ENCODE measurements at regions not wholly inside any gene's neighbourhood (a gene's known extent, or its start where the extent isn't known, plus 50 kb on each side); places are given as distances from the start of the nearest gene placed in this dataset.
A peak's percentile ranks its signal among the peaks of the same experiment; 100 is the strongest.

- Mint-ChIP-seq H3K36me3 (ENCODE audit: insufficient read depth in 2 of 2) (no peaks in the 10 kb centered on the region), H3K27ac (no peak overlapping the region), H3K9me3 (no peaks in the 10 kb centered on the region), H3K4me1 (ENCODE audit: low read depth) (peaks cover 5% of the 10 kb centered on the region), H3K27me3 (ENCODE audit: low read depth) (peaks cover 7% of the 10 kb centered on the region), H3K4me3 (no peak overlapping the region)
- no peak for ATAC-seq (replicated peaks in 1 of 2)
- no peak for DNase-seq
Measured at GRCh38 chr13:24071423-24072075, 89.0 kb upstream of the SPATA13 start.

- Mint-ChIP-seq H3K4me1 (ENCODE audit: low read depth) (peaks cover 8% of the 10 kb centered on the region), H3K4me3 (no peak overlapping the region), H3K9me3 (no peaks in the 10 kb centered on the region), H3K36me3 (ENCODE audit: insufficient read depth in 2 of 2) (no peaks in the 10 kb centered on the region), H3K27me3 (ENCODE audit: low read depth) (peaks cover 7% of the 10 kb centered on the region), H3K27ac (no peak overlapping the region)
- DNase-seq (no peak), ATAC-seq (replicated peaks in 1 of 2) (no peak)
Measured at GRCh38 chr13:24073657-24074056, 86.9 kb upstream of the SPATA13 start.

DNA sequence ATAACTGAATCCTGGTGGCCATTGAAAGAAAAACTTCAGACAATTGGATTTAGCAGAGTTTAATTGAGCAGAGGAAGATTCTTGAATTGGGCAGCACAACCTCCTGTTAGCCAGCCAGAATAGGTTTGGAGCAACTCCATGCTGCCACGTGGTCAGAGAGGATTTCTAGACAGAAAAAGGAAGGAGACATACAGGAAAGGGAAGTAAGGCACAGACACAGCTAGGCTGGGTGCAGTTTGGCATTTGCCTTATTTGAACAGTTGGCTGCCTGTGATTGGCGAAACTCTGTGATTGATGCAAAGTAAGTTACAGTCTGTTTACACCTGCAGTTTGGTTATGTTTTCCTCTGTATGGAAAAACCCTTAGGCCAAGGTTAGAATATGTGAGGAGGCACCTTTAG lies 85.8 kb upstream of the SPATA13 start:
- peaks cover 2% of the 10 kb centered on the region for H3K27me3 Mint-ChIP-seq (ENCODE audit: low read depth)
- H3K4me3 Mint-ChIP-seq: no peak overlapping the region
- no peak for ATAC-seq (replicated peaks in 1 of 2)

DNA sequence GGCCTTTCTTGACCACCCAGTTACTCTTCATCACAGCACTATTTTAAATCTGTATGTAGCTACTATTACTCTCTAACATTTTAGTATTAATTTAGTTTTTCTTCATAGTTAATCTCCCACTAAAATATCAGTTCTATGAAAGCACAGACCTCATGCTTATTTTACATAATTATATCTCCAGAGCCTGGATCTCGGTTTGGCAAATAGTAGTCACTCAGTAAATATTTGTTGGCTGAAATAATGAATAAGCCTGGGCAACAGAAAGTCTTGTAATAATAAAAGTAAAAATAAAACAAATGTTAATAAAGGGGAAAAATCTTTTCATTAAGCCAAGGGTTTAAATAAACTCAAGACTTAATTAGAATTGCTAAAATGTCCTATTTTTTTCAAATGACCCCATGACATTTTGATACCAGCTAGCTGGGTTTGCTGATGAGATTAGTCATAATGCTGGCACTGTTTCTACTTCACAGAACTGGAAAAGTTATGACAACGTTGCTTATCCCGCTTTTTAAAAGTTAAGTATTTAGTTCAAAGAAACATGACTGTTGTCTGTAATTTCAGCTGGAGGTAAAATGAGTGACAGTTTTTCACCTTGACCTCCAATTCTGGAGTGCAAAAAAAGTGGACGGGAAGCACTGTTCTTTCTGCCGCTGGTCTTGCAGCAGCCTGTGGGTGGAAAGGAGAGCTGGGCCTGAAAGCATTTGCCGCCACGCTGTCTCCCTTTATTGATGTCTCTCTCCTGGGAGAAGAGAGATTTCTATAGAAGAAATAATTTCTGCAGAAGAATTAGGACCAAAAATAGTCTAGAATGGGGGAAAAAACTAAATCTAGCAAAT lies 85.2 kb upstream of the SPATA13 start:
- H3K9me3 Mint-ChIP-seq: peaks cover 0 to 2% of the 10 kb centered on the region in 2 donors
- no peak overlapping the region for H3K27ac Mint-ChIP-seq
- H3K4me3 Mint-ChIP-seq: no peak overlapping the region
- DNase-seq (no peak), ATAC-seq (replicated peaks in 1 of 2) (no peak)
- H3K27me3 Mint-ChIP-seq (ENCODE audit: low read depth): no peaks in the 10 kb centered on the region
- H3K4me1 Mint-ChIP-seq (ENCODE audit: low read depth): peaks cover 8% of the 10 kb centered on the region
- H3K36me3 Mint-ChIP-seq (ENCODE audit: insufficient read depth in 2 of 2): no peaks in the 10 kb centered on the region

More for the DNA sequence above, 85.8 kb upstream of the SPATA13 start:
- Mint-ChIP-seq H3K4me1 (ENCODE audit: low read depth) (peaks cover 8% of the 10 kb centered on the region), H3K36me3 (ENCODE audit: insufficient read depth in 2 of 2) (no peaks in the 10 kb centered on the region), H3K9me3 (peaks cover 0 to 2% of the 10 kb centered on the region in 2 donors), H3K27ac (no peak overlapping the region)
- DNase-seq: no peak

DNA sequence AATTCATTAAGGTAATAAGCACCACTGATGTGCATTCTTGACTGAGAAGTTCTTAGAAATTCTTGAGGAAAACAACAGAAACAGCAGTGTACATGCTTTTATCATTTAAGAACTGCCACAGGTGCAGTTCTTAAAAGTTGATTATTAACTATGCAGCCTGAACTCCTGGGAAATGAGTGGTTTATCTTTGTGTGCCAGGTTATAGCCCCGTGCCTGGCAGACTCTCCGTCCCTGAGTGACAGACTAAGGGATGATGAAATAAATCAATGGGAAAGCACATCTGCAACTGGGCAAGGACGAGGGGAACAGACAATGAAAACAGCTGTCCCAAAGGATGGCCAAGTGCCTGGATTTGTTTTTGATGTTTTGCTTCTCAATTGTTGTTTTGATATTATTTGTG lies 84.4 kb upstream of the SPATA13 start:
- no peak overlapping the region for H3K27ac Mint-ChIP-seq
- no peaks in the 10 kb centered on the region for H3K27me3 Mint-ChIP-seq (ENCODE audit: low read depth)
- ATAC-seq (replicated peaks in 1 of 2) (no peak), DNase-seq (no peak)
- peak overlapping the region; percentile 3 to 68 for H3K4me3 Mint-ChIP-seq
- H3K4me1 Mint-ChIP-seq (ENCODE audit: low read depth): peaks cover 8% of the 10 kb centered on the region
- H3K36me3 Mint-ChIP-seq (ENCODE audit: insufficient read depth in 2 of 2): no peaks in the 10 kb centered on the region
- H3K9me3 Mint-ChIP-seq: peaks cover 0 to 2% of the 10 kb centered on the region in 2 donors

- Mint-ChIP-seq H3K4me3 (peak overlapping the region; percentile 3 to 68), H3K36me3 (ENCODE audit: insufficient read depth in 2 of 2) (no peaks in the 10 kb centered on the region), H3K27me3 (ENCODE audit: low read depth) (no peaks in the 10 kb centered on the region), H3K27ac (no peak overlapping the region), H3K9me3 (peaks cover 0 to 2% of the 10 kb centered on the region in 2 donors), H3K4me1 (ENCODE audit: low read depth) (peaks cover 8% of the 10 kb centered on the region)
- ATAC-seq (replicated peaks in 1 of 2): no peak
- DNase-seq: no peak
Measured at GRCh38 chr13:24076636-24077035, 83.9 kb upstream of the SPATA13 start.

- no peak for DNase-seq
- no peak for ATAC-seq (replicated peaks in 1 of 2)
- Mint-ChIP-seq H3K9me3 (peaks cover 0 to 2% of the 10 kb centered on the region in 2 donors), H3K27me3 (ENCODE audit: low read depth) (peaks cover 5% of the 10 kb centered on the region), H3K27ac (no peak overlapping the region), H3K4me3 (no peak overlapping the region), H3K36me3 (ENCODE audit: insufficient read depth in 2 of 2) (no peaks in the 10 kb centered on the region), H3K4me1 (ENCODE audit: low read depth) (peaks cover 8% of the 10 kb centered on the region)
Measured at GRCh38 chr13:24080134-24080533, 80.4 kb upstream of the SPATA13 start.

DNA sequence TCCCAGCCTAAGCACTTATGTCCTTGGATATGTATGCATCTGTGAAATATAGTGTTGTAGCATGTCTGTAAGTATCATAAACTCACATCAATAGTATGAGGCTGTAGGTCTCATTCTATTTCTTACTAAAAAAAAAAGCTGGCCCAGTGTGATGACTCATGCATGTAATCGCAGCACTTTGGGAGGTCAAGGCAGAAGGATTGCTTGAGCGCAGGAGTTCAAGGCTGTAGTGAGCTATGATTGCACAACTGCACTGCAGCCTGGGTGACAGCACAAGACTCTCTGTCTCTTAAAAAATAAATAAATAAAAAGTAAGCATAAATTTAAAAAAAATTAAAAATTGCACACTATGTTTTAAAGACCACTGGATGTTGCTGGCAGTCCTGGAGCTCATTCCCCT lies 79.1 kb upstream of the SPATA13 start:
- H3K4me3 Mint-ChIP-seq: no peak overlapping the region
- peaks cover 15% of the 10 kb centered on the region for H3K27me3 Mint-ChIP-seq (ENCODE audit: low read depth)
- no peak for ATAC-seq (replicated peaks in 1 of 2)
- no peaks in the 10 kb centered on the region for H3K36me3 Mint-ChIP-seq (ENCODE audit: insufficient read depth in 2 of 2)
- H3K9me3 Mint-ChIP-seq: peaks cover 0 to 2% of the 10 kb centered on the region in 2 donors
- no peak overlapping the region for H3K27ac Mint-ChIP-seq
- no peak for DNase-seq
- peaks cover 4% of the 10 kb centered on the region for H3K4me1 Mint-ChIP-seq (ENCODE audit: low read depth)

DNA sequence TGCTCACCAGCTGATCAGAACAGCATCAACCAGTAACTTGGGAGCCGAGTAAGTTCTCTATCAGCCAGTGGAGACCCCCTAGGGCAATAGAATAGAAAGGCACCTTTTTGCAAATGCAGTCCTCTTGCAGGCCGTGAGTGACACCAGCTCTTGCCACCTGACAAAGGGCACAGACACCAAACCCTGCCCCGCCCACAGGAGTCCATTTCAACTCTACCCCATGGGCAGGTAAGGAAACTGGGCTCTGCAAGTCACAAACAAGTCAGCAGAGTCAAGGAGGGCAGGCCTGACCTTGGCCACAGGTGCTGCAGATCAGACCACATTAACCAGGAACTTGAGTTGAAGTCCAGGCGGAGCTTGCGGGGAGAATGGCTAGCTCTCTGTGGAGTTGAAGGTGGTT lies 77.4 kb upstream of the SPATA13 start:
- Mint-ChIP-seq H3K27me3 (ENCODE audit: low read depth) (peaks cover 21% of the 10 kb centered on the region), H3K4me1 (ENCODE audit: low read depth) (no peaks in the 10 kb centered on the region), H3K4me3 (no peak overlapping the region), H3K27ac (no peak overlapping the region), H3K9me3 (peaks cover 0 to 2% of the 10 kb centered on the region in 2 donors), H3K36me3 (ENCODE audit: insufficient read depth in 2 of 2) (no peaks in the 10 kb centered on the region)
- DNase-seq (no peak), ATAC-seq (replicated peaks in 1 of 2) (no peak)

DNA sequence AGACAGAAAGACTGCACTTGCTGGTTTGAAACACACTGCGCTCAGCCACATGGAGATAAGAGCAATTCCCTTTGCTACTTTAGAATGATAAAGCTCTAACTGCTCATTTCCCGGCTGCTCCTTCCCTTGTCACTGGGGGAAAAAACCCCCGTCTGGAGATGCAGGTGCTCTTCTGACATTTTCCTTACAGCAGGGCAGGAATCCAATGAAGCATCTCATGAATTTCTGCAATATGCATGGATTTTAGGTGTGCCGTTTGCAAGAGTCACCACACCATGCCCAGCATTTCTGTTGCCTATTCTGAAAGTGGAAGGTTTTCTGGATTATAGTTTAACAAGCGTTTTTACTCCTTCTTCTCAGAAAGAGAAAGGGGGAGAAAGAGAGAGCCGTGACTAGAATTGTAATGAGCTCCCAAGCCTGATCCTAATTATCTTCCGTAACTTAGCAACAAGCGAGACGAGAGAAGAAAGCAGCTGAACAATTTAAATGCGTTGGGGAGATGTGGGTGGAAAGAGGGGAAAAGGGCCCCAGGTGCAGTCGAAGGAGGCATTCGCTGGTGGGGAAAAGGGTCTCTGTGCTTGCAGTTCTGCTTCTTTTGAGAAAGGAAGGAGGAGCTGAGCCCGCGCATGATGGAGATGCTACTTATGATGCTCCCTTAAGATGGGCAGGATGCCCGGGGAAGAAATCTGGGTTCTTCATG lies 76.6 kb upstream of the SPATA13 start:
- peaks cover 0 to under 1% of the 10 kb centered on the region in 2 donors for H3K9me3 Mint-ChIP-seq
- no peaks in the 10 kb centered on the region for H3K4me1 Mint-ChIP-seq (ENCODE audit: low read depth)
- no peak for DNase-seq
- no peak overlapping the region for H3K27ac Mint-ChIP-seq
- H3K27me3 Mint-ChIP-seq (ENCODE audit: low read depth): peaks cover 21% of the 10 kb centered on the region
- H3K36me3 Mint-ChIP-seq (ENCODE audit: insufficient read depth in 2 of 2): no peaks in the 10 kb centered on the region
- no peak for ATAC-seq (replicated peaks in 1 of 2)
- no peak overlapping the region for H3K4me3 Mint-ChIP-seq

GRCh38 chr13:24085662-24086061 lies 74.9 kb upstream of the SPATA13 start:
- H3K27ac Mint-ChIP-seq: no peak overlapping the region
- no peak overlapping the region for H3K4me3 Mint-ChIP-seq
- ATAC-seq (replicated peaks in 1 of 2) (no peak), DNase-seq (no peak)
- no peaks in the 10 kb centered on the region for H3K36me3 Mint-ChIP-seq (ENCODE audit: insufficient read depth in 2 of 2)
- no peaks in the 10 kb centered on the region for H3K9me3 Mint-ChIP-seq
- peaks cover 5% of the 10 kb centered on the region for H3K4me1 Mint-ChIP-seq (ENCODE audit: low read depth)
- H3K27me3 Mint-ChIP-seq (ENCODE audit: low read depth): peaks cover 21% of the 10 kb centered on the region

GRCh38 chr13:24086642-24087041 lies 73.9 kb upstream of the SPATA13 start:
- no peak overlapping the region for H3K4me3 Mint-ChIP-seq
- ATAC-seq (replicated peaks in 1 of 2) (no peak), DNase-seq (no peak)
- peaks cover 7% of the 10 kb centered on the region for H3K4me1 Mint-ChIP-seq (ENCODE audit: low read depth)
- H3K36me3 Mint-ChIP-seq (ENCODE audit: insufficient read depth in 2 of 2): no peaks in the 10 kb centered on the region
- no peaks in the 10 kb centered on the region for H3K9me3 Mint-ChIP-seq
- peaks cover 21% of the 10 kb centered on the region for H3K27me3 Mint-ChIP-seq (ENCODE audit: low read depth)
- no peak overlapping the region for H3K27ac Mint-ChIP-seq

GRCh38 chr13:24087605-24088225 lies 72.8 kb upstream of the SPATA13 start:
- peaks cover 21% of the 10 kb centered on the region for H3K27me3 Mint-ChIP-seq (ENCODE audit: low read depth)
- no peak overlapping the region for H3K27ac Mint-ChIP-seq
- no peaks in the 10 kb centered on the region for H3K36me3 Mint-ChIP-seq (ENCODE audit: insufficient read depth in 2 of 2)
- peaks cover 7% of the 10 kb centered on the region for H3K4me1 Mint-ChIP-seq (ENCODE audit: low read depth)
- DNase-seq (no peak), ATAC-seq (replicated peaks in 1 of 2) (no peak)
- no peak overlapping the region for H3K4me3 Mint-ChIP-seq
- no peaks in the 10 kb centered on the region for H3K9me3 Mint-ChIP-seq
